ENCODE measurements at regions not wholly inside any gene's neighbourhood (a gene's known extent, or its start where the extent isn't known, plus 50 kb on each side); places are given as distances from the start of the nearest gene placed in this dataset.

GRCh38 chr3:170740726-170741591 is 129.0 kb downstream of the RPL22L1 start:
- TF ChIP-seq POLR2AphosphoS5 (IDR thresholded peaks at IDR 0.05; ENCODE audit: low read depth, low read length) (no peak), CTCF (IDR thresholded peaks at IDR 0.05; ENCODE audit: control extremely low read depth in 1 of 3, insufficient read depth in 1 of 3, low read depth in 1 of 3, low read length in 3 of 3) (no peak), TAF1 (IDR thresholded peaks at IDR 0.05; ENCODE audit: low read depth, low read length) (no peak), PHF8 (conservative IDR thresholded peaks at IDR 0.05; ENCODE audit: low read depth, low read length) (no peak), CHD2 (IDR thresholded peaks at IDR 0.05; ENCODE audit: low read length) (no peak), POLR2A (IDR thresholded peaks at IDR 0.05; ENCODE audit: control extremely low read depth in 1 of 2, low read depth in 2 of 2, low read length in 2 of 2) (no peak), CREB1 (IDR thresholded peaks at IDR 0.05) (no peak), EZH2 (IDR thresholded peaks at IDR 0.05; ENCODE audit: low read depth, low read length, severe bottlenecking) (no peak), MAX (IDR thresholded peaks at IDR 0.05) (no peak), JUND (IDR thresholded peaks at IDR 0.05; ENCODE audit: low read length) (no peak), SP2 (IDR thresholded peaks at IDR 0.05; ENCODE audit: low read length) (no peak)
